ENCODE measurements at regions not wholly inside any gene's neighbourhood (a gene's known extent, or its start where the extent isn't known, plus 50 kb on each side); places are given as distances from the start of the nearest gene placed in this dataset.

- no peaks in the 10 kb centered on the region for H3K9me3 ChIP-seq (ENCODE audit: low read length)
- H2AFZ ChIP-seq (ENCODE audit: low read depth, low read length): no peak overlapping the region
- H3K27me3 ChIP-seq (ENCODE audit: insufficient read depth, low read depth, low read length): no peaks in the 10 kb centered on the region
- H3K36me3 ChIP-seq (ENCODE audit: insufficient read depth, low read length): no peaks in the 10 kb centered on the region
- no peaks in the 10 kb centered on the region for H3K79me2 ChIP-seq (replicated peaks; ENCODE audit: insufficient read depth, low read length)
- H3K4me3 ChIP-seq (ENCODE audit: low read length): no peak overlapping the region
- H3K9ac ChIP-seq (ENCODE audit: low read length): no peak overlapping the region
- H4K20me1 ChIP-seq (ENCODE audit: insufficient read depth): no peaks in the 10 kb centered on the region
- TF ChIP-seq RAD21 (conservative IDR thresholded peaks at IDR 0.05) (no peak), CTCF (IDR thresholded peaks at IDR 0.05; ENCODE audit: poor library complexity, severe bottlenecking) (no peak), EZH2 (IDR thresholded peaks at IDR 0.05; ENCODE audit: borderline replicate concordance, insufficient read depth, low read length, poor library complexity, severe bottlenecking) (no peak), SMC3 (conservative IDR thresholded peaks at IDR 0.05; ENCODE audit: poor library complexity) (no peak), POLR2AphosphoS5 (IDR thresholded peaks at IDR 0.05) (no peak), EP300 (conservative IDR thresholded peaks at IDR 0.05; ENCODE audit: poor library complexity, severe bottlenecking) (no peak), TAF1 (IDR thresholded peaks at IDR 0.05; ENCODE audit: low read depth) (no peak), MXI1 (conservative IDR thresholded peaks at IDR 0.05; ENCODE audit: poor library complexity, severe bottlenecking) (no peak)
- TF ChIP-seq, protein P1, sequence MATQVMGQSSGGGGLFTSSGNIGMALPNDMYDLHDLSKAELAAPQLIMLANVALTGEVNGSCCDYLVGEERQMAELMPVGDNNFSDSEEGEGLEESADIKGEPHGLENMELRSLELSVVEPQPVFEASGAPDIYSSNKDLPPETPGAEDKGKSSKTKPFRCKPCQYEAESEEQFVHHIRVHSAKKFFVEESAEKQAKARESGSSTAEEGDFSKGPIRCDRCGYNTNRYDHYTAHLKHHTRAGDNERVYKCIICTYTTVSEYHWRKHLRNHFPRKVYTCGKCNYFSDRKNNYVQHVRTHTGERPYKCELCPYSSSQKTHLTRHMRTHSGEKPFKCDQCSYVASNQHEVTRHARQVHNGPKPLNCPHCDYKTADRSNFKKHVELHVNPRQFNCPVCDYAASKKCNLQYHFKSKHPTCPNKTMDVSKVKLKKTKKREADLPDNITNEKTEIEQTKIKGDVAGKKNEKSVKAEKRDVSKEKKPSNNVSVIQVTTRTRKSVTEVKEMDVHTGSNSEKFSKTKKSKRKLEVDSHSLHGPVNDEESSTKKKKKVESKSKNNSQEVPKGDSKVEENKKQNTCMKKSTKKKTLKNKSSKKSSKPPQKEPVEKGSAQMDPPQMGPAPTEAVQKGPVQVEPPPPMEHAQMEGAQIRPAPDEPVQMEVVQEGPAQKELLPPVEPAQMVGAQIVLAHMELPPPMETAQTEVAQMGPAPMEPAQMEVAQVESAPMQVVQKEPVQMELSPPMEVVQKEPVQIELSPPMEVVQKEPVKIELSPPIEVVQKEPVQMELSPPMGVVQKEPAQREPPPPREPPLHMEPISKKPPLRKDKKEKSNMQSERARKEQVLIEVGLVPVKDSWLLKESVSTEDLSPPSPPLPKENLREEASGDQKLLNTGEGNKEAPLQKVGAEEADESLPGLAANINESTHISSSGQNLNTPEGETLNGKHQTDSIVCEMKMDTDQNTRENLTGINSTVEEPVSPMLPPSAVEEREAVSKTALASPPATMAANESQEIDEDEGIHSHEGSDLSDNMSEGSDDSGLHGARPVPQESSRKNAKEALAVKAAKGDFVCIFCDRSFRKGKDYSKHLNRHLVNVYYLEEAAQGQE (IDR thresholded peaks at IDR 0.05; ENCODE audit: borderline replicate concordance): no peak
- H3F3A ChIP-seq (ENCODE audit: insufficient read depth, low read length, poor library complexity, severe bottlenecking): no peaks in the 10 kb centered on the region
- no peak overlapping the region for H3K27ac ChIP-seq (ENCODE audit: low read length)
- no peak overlapping the region for H3K4me2 ChIP-seq (ENCODE audit: low read length)
- H3K9me2 ChIP-seq (ENCODE audit: insufficient read depth, low read length): no peaks in the 10 kb centered on the region
Measured at GRCh38 chr13:70842062-70842644, 733.9 kb upstream of the KLHL1 start.

- no peak overlapping the region for H3K4me2 ChIP-seq (ENCODE audit: low read length)
- no peaks in the 10 kb centered on the region for H3K36me3 ChIP-seq (ENCODE audit: insufficient read depth, low read length)
- no peaks in the 10 kb centered on the region for H3F3A ChIP-seq (ENCODE audit: insufficient read depth, low read length, poor library complexity, severe bottlenecking)
- H4K20me1 ChIP-seq (ENCODE audit: insufficient read depth): no peaks in the 10 kb centered on the region
- H3K4me3 ChIP-seq (ENCODE audit: low read length): no peak overlapping the region
- no peak overlapping the region for H3K9ac ChIP-seq (ENCODE audit: low read length)
- H3K9me2 ChIP-seq (ENCODE audit: insufficient read depth, low read length): no peaks in the 10 kb centered on the region
- H3K9me3 ChIP-seq (ENCODE audit: low read length): no peaks in the 10 kb centered on the region
- no peak overlapping the region for H2AFZ ChIP-seq (ENCODE audit: low read depth, low read length)
- no peaks in the 10 kb centered on the region for H3K79me2 ChIP-seq (replicated peaks; ENCODE audit: insufficient read depth, low read length)
- H3K27ac ChIP-seq (ENCODE audit: low read length): no peak overlapping the region
- TF ChIP-seq RAD21 (conservative IDR thresholded peaks at IDR 0.05) (no peak), EZH2 (IDR thresholded peaks at IDR 0.05; ENCODE audit: borderline replicate concordance, insufficient read depth, low read length, poor library complexity, severe bottlenecking) (no peak), EP300 (conservative IDR thresholded peaks at IDR 0.05; ENCODE audit: poor library complexity, severe bottlenecking) (no peak), MXI1 (conservative IDR thresholded peaks at IDR 0.05; ENCODE audit: poor library complexity, severe bottlenecking) (no peak), POLR2AphosphoS5 (IDR thresholded peaks at IDR 0.05) (no peak), TAF1 (IDR thresholded peaks at IDR 0.05; ENCODE audit: low read depth) (no peak), SMC3 (conservative IDR thresholded peaks at IDR 0.05; ENCODE audit: poor library complexity) (no peak), CTCF (IDR thresholded peaks at IDR 0.05; ENCODE audit: poor library complexity, severe bottlenecking) (no peak)
- TF ChIP-seq, protein P1 (IDR thresholded peaks at IDR 0.05; ENCODE audit: borderline replicate concordance): no peak
- no peaks in the 10 kb centered on the region for H3K27me3 ChIP-seq (ENCODE audit: insufficient read depth, low read depth, low read length)
Measured at GRCh38 chr13:70841240-70842061, 733.2 kb upstream of the KLHL1 start.

All from neural cell (in vitro differentiated cells).